NB4 (cell line): ENCODE measurements at regions not wholly inside any gene's neighbourhood (a gene's known extent, or its start where the extent isn't known, plus 50 kb on each side); places are given as distances from the start of the nearest gene placed in this dataset.

Experiments
- MAX ChIP-seq: IDR thresholded peaks from 2 replicates; pipeline ENCODE4 v1.6.1; 2011; ENCODE audit warnings: low read depth, low read length
- POLR2A ChIP-seq: IDR thresholded peaks from 2 replicates; pipeline ENCODE4 v1.6.1; 2011; ENCODE audit warnings: mild to moderate bottlenecking; ENCODE audit not compliant: insufficient read length; ENCODE audit errors: extremely low read depth
- TF ChIP-seq, protein P1 (sequence below): IDR thresholded peaks from one replicate; pipeline ENCODE4 v1.5.1; 2012; ENCODE audit warnings: low read depth, low read length

GRCh38 chr12:75805905-75806304 lies 225.7 kb downstream of the PHLDA1 start:
- no peak for TF ChIP-seq MAX
- no peak for TF ChIP-seq POLR2A
- TF ChIP-seq, protein P1, sequence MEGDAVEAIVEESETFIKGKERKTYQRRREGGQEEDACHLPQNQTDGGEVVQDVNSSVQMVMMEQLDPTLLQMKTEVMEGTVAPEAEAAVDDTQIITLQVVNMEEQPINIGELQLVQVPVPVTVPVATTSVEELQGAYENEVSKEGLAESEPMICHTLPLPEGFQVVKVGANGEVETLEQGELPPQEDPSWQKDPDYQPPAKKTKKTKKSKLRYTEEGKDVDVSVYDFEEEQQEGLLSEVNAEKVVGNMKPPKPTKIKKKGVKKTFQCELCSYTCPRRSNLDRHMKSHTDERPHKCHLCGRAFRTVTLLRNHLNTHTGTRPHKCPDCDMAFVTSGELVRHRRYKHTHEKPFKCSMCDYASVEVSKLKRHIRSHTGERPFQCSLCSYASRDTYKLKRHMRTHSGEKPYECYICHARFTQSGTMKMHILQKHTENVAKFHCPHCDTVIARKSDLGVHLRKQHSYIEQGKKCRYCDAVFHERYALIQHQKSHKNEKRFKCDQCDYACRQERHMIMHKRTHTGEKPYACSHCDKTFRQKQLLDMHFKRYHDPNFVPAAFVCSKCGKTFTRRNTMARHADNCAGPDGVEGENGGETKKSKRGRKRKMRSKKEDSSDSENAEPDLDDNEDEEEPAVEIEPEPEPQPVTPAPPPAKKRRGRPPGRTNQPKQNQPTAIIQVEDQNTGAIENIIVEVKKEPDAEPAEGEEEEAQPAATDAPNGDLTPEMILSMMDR = no peak
